Mesendoderm (in vitro differentiated cells): ENCODE measurements at regions not wholly inside any gene's neighbourhood (a gene's known extent, or its start where the extent isn't known, plus 50 kb on each side); places are given as distances from the start of the nearest gene placed in this dataset.

ENCODE experiments used
- DNase-seq: peaks from one replicate; pipeline ENCODE4 v3.0.0; 2013
- H2AK5ac ChIP-seq: 2 replicates; pipeline ENCODE4 v1.6.1; 2013; ENCODE audit warnings: low read length, inconsistent platforms
- H2BK120ac ChIP-seq: 2 replicates; pipeline ENCODE4 v1.6.1; 2013; ENCODE audit warnings: low read depth, mild to moderate bottlenecking, low read length, moderate library complexity, mixed read lengths
- H2BK15ac ChIP-seq: replicated peaks from 2 replicates; pipeline ENCODE4 v1.6.1; 2013; ENCODE audit warnings: low read depth, mild to moderate bottlenecking, moderate library complexity
- H2BK5ac ChIP-seq: 2 replicates; pipeline ENCODE4 v1.6.1; 2013; ENCODE audit warnings: low read length, inconsistent platforms
- H3K18ac ChIP-seq: 2 replicates; pipeline ENCODE4 v1.6.1; 2013; ENCODE audit warnings: mild to moderate bottlenecking, low read length, mixed read lengths
- H3K23ac ChIP-seq: one replicate; pipeline ENCODE4 v1.6.1; 2013; ENCODE audit warnings: low read length
- H3K27ac ChIP-seq: 2 replicates; pipeline ENCODE4 v1.5.1; 2013; ENCODE audit warnings: low read depth, mild to moderate bottlenecking, inconsistent platforms, low read length, moderate library complexity
- H3K27me3 ChIP-seq: 2 replicates; pipeline ENCODE4 v1.6.1; 2013; ENCODE audit warnings: low read length, control low read depth, mild to moderate bottlenecking, inconsistent platforms; ENCODE audit not compliant: insufficient read depth, poor library complexity
- H3K36me3 ChIP-seq: 2 replicates; pipeline ENCODE4 v1.6.1; 2013; ENCODE audit warnings: low read length, inconsistent platforms; ENCODE audit not compliant: control insufficient read depth, insufficient read depth
- H3K4ac ChIP-seq: one replicate; pipeline ENCODE4 v1.6.1; 2013; ENCODE audit warnings: low read depth, mild to moderate bottlenecking, low read length, moderate library complexity
- H3K4me1 ChIP-seq: 2 replicates; pipeline ENCODE4 v1.6.1; 2013; ENCODE audit warnings: low read depth, low read length, inconsistent platforms; ENCODE audit not compliant: control insufficient read depth
- H3K4me2 ChIP-seq: 2 replicates; pipeline ENCODE4 v1.6.1; 2013; ENCODE audit warnings: low read length
- H3K4me3 ChIP-seq: 2 replicates; pipeline ENCODE4 v1.5.1; 2013; ENCODE audit warnings: mild to moderate bottlenecking, low read length
- H3K56ac ChIP-seq: one replicate; pipeline ENCODE4 v1.6.1; 2013; ENCODE audit warnings: low read length
- H3K79me1 ChIP-seq: 2 replicates; pipeline ENCODE4 v1.6.1; 2013; ENCODE audit warnings: low read length, inconsistent platforms
- H3K79me2 ChIP-seq: 2 replicates; pipeline ENCODE4 v1.6.1; 2013; ENCODE audit warnings: mild to moderate bottlenecking, low read length; ENCODE audit not compliant: control insufficient read depth, insufficient read depth
- H3K9ac ChIP-seq: 2 replicates; pipeline ENCODE4 v1.6.1; 2013; ENCODE audit warnings: low read length, inconsistent platforms
- H4K5ac ChIP-seq: one replicate; pipeline ENCODE4 v1.6.1; 2013; ENCODE audit warnings: low read length
- H4K8ac ChIP-seq: one replicate; pipeline ENCODE4 v1.6.1; 2013; ENCODE audit warnings: low read depth, mild to moderate bottlenecking, control low read depth, low read length, moderate library complexity
- WGBS: extraction: QIAGEN DNeasy Blood & Tissue Kit; methylation state at CpG from one replicate; pipeline ENCODE4 v1.1.7; 2013; ENCODE audit warnings: low lambda C conversion rate, missing lambda C conversion rate; ENCODE audit not compliant: insufficient coverage; ENCODE audit errors: extremely low coverage; 5-methylcytosine and 5-hydroxymethylcytosine counted together

GRCh38 chr1:191892716-191893115 is 265.5 kb upstream of the RGS18 start:
- no peak overlapping the region for H3K23ac ChIP-seq
- H3K79me2 ChIP-seq = no peaks in the 10 kb centered on the region
- no peak overlapping the region for H3K4ac ChIP-seq
- no peak overlapping the region for H2BK120ac ChIP-seq
- no peak overlapping the region for H3K9ac ChIP-seq
- peaks cover 2% of the 10 kb centered on the region for H3K4me1 ChIP-seq
- no peak overlapping the region for H3K18ac ChIP-seq
- H2BK5ac ChIP-seq = no peak overlapping the region
- H4K5ac ChIP-seq = no peak overlapping the region
- no peaks in the 10 kb centered on the region for H3K36me3 ChIP-seq
- no peak overlapping the region for H2AK5ac ChIP-seq
- no peak overlapping the region for H3K56ac ChIP-seq
- H3K4me3 ChIP-seq = no peak overlapping the region
- no peaks in the 10 kb centered on the region for H3K27me3 ChIP-seq
- no peak overlapping the region for H3K27ac ChIP-seq
- H4K8ac ChIP-seq = no peak overlapping the region
- H2BK15ac ChIP-seq = no peak overlapping the region
- no peak for DNase-seq
- no peaks in the 10 kb centered on the region for H3K79me1 ChIP-seq
- H3K4me2 ChIP-seq = no peak overlapping the region

- Histone ChIP-seq H3K9ac (no peak overlapping the region), H2BK15ac (no peak overlapping the region), H2BK120ac (no peak overlapping the region), H3K56ac (no peak overlapping the region), H3K23ac (no peak overlapping the region), H3K79me2 (no peaks in the 10 kb centered on the region), H2BK5ac (no peak overlapping the region), H3K4me3 (no peak overlapping the region), H3K4ac (no peak overlapping the region), H3K18ac (no peak overlapping the region), H3K4me1 (peaks cover 2% of the 10 kb centered on the region), H3K27ac (no peak overlapping the region), H4K5ac (no peak overlapping the region), H2AK5ac (no peak overlapping the region), H3K4me2 (no peak overlapping the region), H3K27me3 (no peaks in the 10 kb centered on the region), H3K79me1 (no peaks in the 10 kb centered on the region), H4K8ac (no peak overlapping the region), H3K36me3 (no peaks in the 10 kb centered on the region)
- DNase-seq = no peak
- WGBS = 100% methylated on average over 2 of the region's 2 CpGs
Observed at GRCh38 chr1:191895049-191895448, 263.2 kb upstream of the RGS18 start.

GRCh38 chr1:191895462-191896058 is 262.7 kb upstream of the RGS18 start:
- H3K56ac ChIP-seq = no peak overlapping the region
- no peaks in the 10 kb centered on the region for H3K79me1 ChIP-seq
- no peak overlapping the region for H3K23ac ChIP-seq
- H3K36me3 ChIP-seq = no peaks in the 10 kb centered on the region
- H3K27me3 ChIP-seq = no peaks in the 10 kb centered on the region
- H3K4ac ChIP-seq = no peak overlapping the region
- H2BK120ac ChIP-seq = no peak overlapping the region
- no peaks in the 10 kb centered on the region for H3K79me2 ChIP-seq
- H3K9ac ChIP-seq = no peak overlapping the region
- no peak overlapping the region for H2BK15ac ChIP-seq
- peak; percentile 84 for DNase-seq
- H3K4me3 ChIP-seq = no peak overlapping the region
- no peak overlapping the region for H4K5ac ChIP-seq
- H2BK5ac ChIP-seq = no peak overlapping the region
- no peak overlapping the region for H3K4me2 ChIP-seq
- H2AK5ac ChIP-seq = no peak overlapping the region
- H4K8ac ChIP-seq = no peak overlapping the region
- H3K18ac ChIP-seq = no peak overlapping the region
- H3K27ac ChIP-seq = no peak overlapping the region
- peaks cover 2% of the 10 kb centered on the region for H3K4me1 ChIP-seq

- no peak overlapping the region for H2AK5ac ChIP-seq
- no peaks in the 10 kb centered on the region for H3K79me1 ChIP-seq
- no peak for DNase-seq
- H3K4ac ChIP-seq = no peak overlapping the region
- no peak overlapping the region for H3K9ac ChIP-seq
- H3K4me2 ChIP-seq = no peak overlapping the region
- H3K36me3 ChIP-seq = no peaks in the 10 kb centered on the region
- H3K4me3 ChIP-seq = no peak overlapping the region
- H3K18ac ChIP-seq = no peak overlapping the region
- no peaks in the 10 kb centered on the region for H3K27me3 ChIP-seq
- H3K23ac ChIP-seq = no peak overlapping the region
- no peaks in the 10 kb centered on the region for H3K79me2 ChIP-seq
- H4K5ac ChIP-seq = no peak overlapping the region
- peaks cover 2% of the 10 kb centered on the region for H3K4me1 ChIP-seq
- no peak overlapping the region for H4K8ac ChIP-seq
- no peak overlapping the region for H2BK5ac ChIP-seq
- no CpG with 5 or more reads among the region's 3 CpGs for WGBS
- H2BK120ac ChIP-seq = no peak overlapping the region
- H3K56ac ChIP-seq = no peak overlapping the region
- no peak overlapping the region for H3K27ac ChIP-seq
- no peak overlapping the region for H2BK15ac ChIP-seq
Observed at GRCh38 chr1:191897134-191897533, 261.1 kb upstream of the RGS18 start.

DNA sequence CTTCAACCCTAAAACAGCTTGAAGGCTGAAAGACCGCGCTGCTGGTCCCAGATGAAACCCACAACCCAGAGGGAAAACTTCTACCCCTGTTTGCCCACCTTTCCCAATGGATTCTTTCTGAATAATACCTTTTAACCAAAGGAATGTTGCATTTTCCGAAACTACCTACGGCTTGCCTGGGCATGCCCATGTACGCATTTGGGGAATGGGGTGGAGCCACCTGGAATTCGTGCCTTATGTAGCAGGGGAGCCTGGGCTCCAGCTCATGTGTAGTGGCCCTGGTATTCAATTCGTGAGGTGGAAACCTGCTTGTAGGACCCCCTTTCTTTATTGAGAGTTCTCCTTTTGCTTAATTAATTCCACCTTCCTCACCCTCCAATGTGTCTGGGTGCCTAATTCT is 256.6 kb upstream of the RGS18 start:
- no peak overlapping the region for H3K18ac ChIP-seq
- H3K4me1 ChIP-seq = no peaks in the 10 kb centered on the region
- no peaks in the 10 kb centered on the region for H3K79me2 ChIP-seq
- H3K4me3 ChIP-seq = no peak overlapping the region
- H3K9ac ChIP-seq = no peak overlapping the region
- no peak for DNase-seq
- no CpG with 5 or more reads among the region's 7 CpGs for WGBS
- no peaks in the 10 kb centered on the region for H3K36me3 ChIP-seq
- H2BK15ac ChIP-seq = no peak overlapping the region
- H3K4ac ChIP-seq = no peak overlapping the region
- H3K23ac ChIP-seq = no peak overlapping the region
- H3K56ac ChIP-seq = no peak overlapping the region
- no peak overlapping the region for H2BK5ac ChIP-seq
- H2BK120ac ChIP-seq = peak overlapping the region; percentile 78
- no peaks in the 10 kb centered on the region for H3K79me1 ChIP-seq
- no peaks in the 10 kb centered on the region for H3K27me3 ChIP-seq
- H3K27ac ChIP-seq = no peak overlapping the region
- no peak overlapping the region for H3K4me2 ChIP-seq
- H4K8ac ChIP-seq = peak overlapping the region; percentile 13
- H2AK5ac ChIP-seq = no peak overlapping the region
- H4K5ac ChIP-seq = no peak overlapping the region

DNA sequence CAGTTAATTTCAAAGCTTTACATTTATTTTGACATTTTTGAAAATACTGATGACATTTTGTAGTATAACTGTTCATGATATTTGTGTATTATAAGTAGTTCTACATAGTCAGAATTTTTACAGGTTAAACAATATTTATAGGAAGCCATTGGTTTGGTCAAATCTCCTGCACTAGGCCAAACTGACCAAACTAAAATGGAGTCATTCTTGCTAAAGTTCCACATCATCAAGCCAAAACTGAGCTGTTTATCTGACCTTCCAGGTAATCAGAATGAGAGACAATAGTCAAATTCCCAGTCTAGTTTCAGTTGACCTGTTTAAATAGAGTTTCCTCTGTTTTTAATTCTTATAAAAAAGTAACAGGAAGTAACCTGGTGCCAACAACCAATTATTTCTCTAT is 253.3 kb upstream of the RGS18 start:
- H3K27ac ChIP-seq = no peak overlapping the region
- H3K79me2 ChIP-seq = no peaks in the 10 kb centered on the region
- no peak overlapping the region for H3K4me3 ChIP-seq
- H2BK120ac ChIP-seq = no peak overlapping the region
- no peaks in the 10 kb centered on the region for H3K4me1 ChIP-seq
- H3K56ac ChIP-seq = no peak overlapping the region
- H3K23ac ChIP-seq = no peak overlapping the region
- no peak overlapping the region for H2BK15ac ChIP-seq
- H4K5ac ChIP-seq = no peak overlapping the region
- no peaks in the 10 kb centered on the region for H3K27me3 ChIP-seq
- H4K8ac ChIP-seq = no peak overlapping the region
- no peak overlapping the region for H3K4me2 ChIP-seq
- H3K18ac ChIP-seq = no peak overlapping the region
- no peak overlapping the region for H2AK5ac ChIP-seq
- no peaks in the 10 kb centered on the region for H3K36me3 ChIP-seq
- no peaks in the 10 kb centered on the region for H3K79me1 ChIP-seq
- H3K4ac ChIP-seq = no peak overlapping the region
- DNase-seq = no peak
- H3K9ac ChIP-seq = no peak overlapping the region
- H2BK5ac ChIP-seq = no peak overlapping the region
